NB4 (cell line): ENCODE measurements at regions not wholly inside any gene's neighbourhood (a gene's known extent, or its start where the extent isn't known, plus 50 kb on each side); places are given as distances from the start of the nearest gene placed in this dataset.

Experiments used
- POLR2A ChIP-seq: IDR thresholded peaks from 2 replicates; pipeline ENCODE4 v1.6.1; 2011; ENCODE audit warnings: mild to moderate bottlenecking; ENCODE audit not compliant: insufficient read length; ENCODE audit errors: extremely low read depth
- TF ChIP-seq, protein P1 (sequence below): IDR thresholded peaks from one replicate; pipeline ENCODE4 v1.5.1; 2012; ENCODE audit warnings: low read depth, low read length

DNA sequence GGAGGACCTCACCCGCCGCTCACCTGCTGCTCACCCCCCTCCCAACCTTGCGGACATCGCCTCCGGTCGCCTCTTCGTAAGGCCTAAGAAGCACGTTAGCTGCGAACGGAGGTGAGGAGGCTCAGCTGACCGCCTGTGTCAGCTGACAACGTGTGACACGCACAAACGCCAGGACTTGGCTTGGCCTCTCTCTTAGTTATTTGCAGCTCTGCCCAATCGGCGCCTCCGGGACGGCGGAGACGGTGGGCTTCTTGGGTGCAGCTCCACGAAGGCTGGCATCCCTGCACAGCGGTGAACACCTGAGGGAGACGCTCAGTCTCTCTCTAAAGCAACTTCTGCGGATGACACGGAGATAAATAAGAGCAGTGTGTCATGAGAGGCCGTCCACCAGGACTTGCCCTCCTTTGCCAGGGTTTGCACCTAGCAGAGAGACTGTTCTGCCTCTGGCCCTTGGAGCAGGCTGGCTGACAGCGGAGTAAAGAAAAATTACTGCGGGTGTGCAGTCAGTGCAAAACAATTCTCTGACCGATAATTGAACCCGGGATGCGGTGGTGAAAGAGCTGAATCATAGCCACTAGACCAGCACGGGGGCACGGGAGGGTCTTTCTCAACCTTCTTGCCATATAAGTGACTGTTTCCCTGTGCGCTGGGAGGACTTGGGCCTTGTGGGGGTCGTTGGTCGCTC, 318.9 kb downstream of the FAM72C start:
- TF ChIP-seq POLR2A: no peak
- TF ChIP-seq, protein P1, sequence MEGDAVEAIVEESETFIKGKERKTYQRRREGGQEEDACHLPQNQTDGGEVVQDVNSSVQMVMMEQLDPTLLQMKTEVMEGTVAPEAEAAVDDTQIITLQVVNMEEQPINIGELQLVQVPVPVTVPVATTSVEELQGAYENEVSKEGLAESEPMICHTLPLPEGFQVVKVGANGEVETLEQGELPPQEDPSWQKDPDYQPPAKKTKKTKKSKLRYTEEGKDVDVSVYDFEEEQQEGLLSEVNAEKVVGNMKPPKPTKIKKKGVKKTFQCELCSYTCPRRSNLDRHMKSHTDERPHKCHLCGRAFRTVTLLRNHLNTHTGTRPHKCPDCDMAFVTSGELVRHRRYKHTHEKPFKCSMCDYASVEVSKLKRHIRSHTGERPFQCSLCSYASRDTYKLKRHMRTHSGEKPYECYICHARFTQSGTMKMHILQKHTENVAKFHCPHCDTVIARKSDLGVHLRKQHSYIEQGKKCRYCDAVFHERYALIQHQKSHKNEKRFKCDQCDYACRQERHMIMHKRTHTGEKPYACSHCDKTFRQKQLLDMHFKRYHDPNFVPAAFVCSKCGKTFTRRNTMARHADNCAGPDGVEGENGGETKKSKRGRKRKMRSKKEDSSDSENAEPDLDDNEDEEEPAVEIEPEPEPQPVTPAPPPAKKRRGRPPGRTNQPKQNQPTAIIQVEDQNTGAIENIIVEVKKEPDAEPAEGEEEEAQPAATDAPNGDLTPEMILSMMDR: no peak
